ENCODE measurements at regions not wholly inside any gene's neighbourhood (a gene's known extent, or its start where the extent isn't known, plus 50 kb on each side); places are given as distances from the start of the nearest gene placed in this dataset.

GRCh38 chr12:115716551-115716950 lies 560.9 kb downstream of the MED13L start:
- DNase-seq (ENCODE audit: low read depth in 4 of 4, low spot score in 3 of 4): no peak

- no peak for DNase-seq (ENCODE audit: low read depth in 4 of 4, low spot score in 3 of 4)
Observed at GRCh38 chr12:115712676-115713075, 564.8 kb downstream of the MED13L start.

GRCh38 chr12:115710104-115710564 lies 567.4 kb downstream of the MED13L start:
- DNase-seq (ENCODE audit: low read depth in 4 of 4, low spot score in 3 of 4): no peak

GRCh38 chr12:115709540-115710011 lies 567.9 kb downstream of the MED13L start:
- DNase-seq (ENCODE audit: low read depth in 4 of 4, low spot score in 3 of 4): no peak

- no peak for DNase-seq (ENCODE audit: low read depth in 4 of 4, low spot score in 3 of 4)
Observed at GRCh38 chr12:115708801-115709200, 568.7 kb downstream of the MED13L start.

GRCh38 chr12:115700896-115701465 lies 576.5 kb downstream of the MED13L start:
- DNase-seq (ENCODE audit: low read depth in 4 of 4, low spot score in 3 of 4): no peak

- DNase-seq (ENCODE audit: low read depth in 4 of 4, low spot score in 3 of 4): no peak
Observed at GRCh38 chr12:115700081-115700480, 577.4 kb downstream of the MED13L start.

GRCh38 chr12:115698257-115698656 lies 579.2 kb downstream of the MED13L start:
- no peak for DNase-seq (ENCODE audit: low read depth in 4 of 4, low spot score in 3 of 4)

- no peak for DNase-seq (ENCODE audit: low read depth in 4 of 4, low spot score in 3 of 4)
Observed at GRCh38 chr12:115697340-115697739, 580.2 kb downstream of the MED13L start.

GRCh38 chr12:115694564-115694963 lies 582.9 kb downstream of the MED13L start:
- DNase-seq (ENCODE audit: low read depth in 4 of 4, low spot score in 3 of 4): no peak

GRCh38 chr12:115693970-115694369 lies 583.5 kb downstream of the MED13L start:
- DNase-seq (ENCODE audit: low read depth in 4 of 4, low spot score in 3 of 4): no peak

- no peak for DNase-seq (ENCODE audit: low read depth in 4 of 4, low spot score in 3 of 4)
Observed at GRCh38 chr12:115691123-115691522, 586.4 kb downstream of the MED13L start.

GRCh38 chr12:115687094-115687493 lies 590.4 kb downstream of the MED13L start:
- DNase-seq (ENCODE audit: low read depth in 4 of 4, low spot score in 3 of 4): no peak

- DNase-seq (ENCODE audit: low read depth in 4 of 4, low spot score in 3 of 4): no peak
Observed at GRCh38 chr12:115683240-115683780, 594.2 kb downstream of the MED13L start.

- DNase-seq (ENCODE audit: low read depth in 4 of 4, low spot score in 3 of 4): no peak
Observed at GRCh38 chr12:115680967-115681366, 596.5 kb downstream of the MED13L start.

GRCh38 chr12:115672506-115673080 lies 604.9 kb downstream of the MED13L start:
- DNase-seq (ENCODE audit: low read depth in 4 of 4, low spot score in 3 of 4): no peak

- DNase-seq (ENCODE audit: low read depth in 4 of 4, low spot score in 3 of 4): no peak
Observed at GRCh38 chr12:115672086-115672485, 605.4 kb downstream of the MED13L start.

GRCh38 chr12:115670869-115671268 lies 606.6 kb downstream of the MED13L start:
- DNase-seq (ENCODE audit: low read depth in 4 of 4, low spot score in 3 of 4): no peak

GRCh38 chr12:115667116-115667515 lies 610.4 kb downstream of the MED13L start:
- DNase-seq (ENCODE audit: low read depth in 4 of 4, low spot score in 3 of 4): no peak

GRCh38 chr12:115666168-115666567 lies 611.3 kb downstream of the MED13L start:
- DNase-seq (ENCODE audit: low read depth in 4 of 4, low spot score in 3 of 4): no peak

GRCh38 chr12:115661112-115661511 lies 616.4 kb downstream of the MED13L start:
- DNase-seq (ENCODE audit: low read depth in 4 of 4, low spot score in 3 of 4): no peak

GRCh38 chr12:115660211-115660805 lies 617.2 kb downstream of the MED13L start:
- DNase-seq (ENCODE audit: low read depth in 4 of 4, low spot score in 3 of 4): no peak
